GM18951 (cell line): ENCODE measurements at regions not wholly inside any gene's neighbourhood (a gene's known extent, or its start where the extent isn't known, plus 50 kb on each side); places are given as distances from the start of the nearest gene placed in this dataset.

ENCODE experiments used
- POLR2A ChIP-seq: IDR thresholded peaks from 4 replicates; pipeline ENCODE4 v1.6.1; 2011; ENCODE audit warnings: mild to moderate bottlenecking; ENCODE audit not compliant: insufficient read length, insufficient read depth; ENCODE audit errors: extremely low read depth
- in situ Hi-C: fragments of 300-500 bp; cut with MboI; formaldehyde crosslinking; loops from one replicate; pipeline ENCODE4 v1.12.0; 2022; ENCODE audit warnings: low sequenced_read_pairs, mixed read lengths, inconsistent platforms; ENCODE audit not compliant: unreplicated experiment

- no peak for TF ChIP-seq POLR2A
- in situ Hi-C loops, result no loop called here
These were observed 119.8 kb upstream of the SASH1 start for GRCh38 chr6:148222846-148223245.

GRCh38 chr6:148223424-148223842, 119.2 kb upstream of the SASH1 start:
- TF ChIP-seq POLR2A, result no peak
- in situ Hi-C loops, result no loop called here

- in situ Hi-C loops, result no loop called here
- no peak for TF ChIP-seq POLR2A
These were observed 116.8 kb upstream of the SASH1 start for GRCh38 chr6:148225871-148226270.

GRCh38 chr6:148226284-148226683, 116.4 kb upstream of the SASH1 start:
- no peak for TF ChIP-seq POLR2A
- in situ Hi-C loops, result no loop called here

GRCh38 chr6:148231572-148231971, 111.1 kb upstream of the SASH1 start:
- in situ Hi-C loops, result no loop called here
- no peak for TF ChIP-seq POLR2A

- TF ChIP-seq POLR2A, result no peak
- in situ Hi-C loops, result no loop called here
These were observed 107.2 kb upstream of the SASH1 start for GRCh38 chr6:148235446-148235845.

- TF ChIP-seq POLR2A, result no peak
- in situ Hi-C loops, result no loop called here
These were observed 103.9 kb upstream of the SASH1 start for GRCh38 chr6:148238713-148239112.

GRCh38 chr6:148239215-148239614, 103.4 kb upstream of the SASH1 start:
- no peak for TF ChIP-seq POLR2A
- in situ Hi-C loops, result no loop called here

- no peak for TF ChIP-seq POLR2A
- in situ Hi-C loops, result no loop called here
These were observed 102.7 kb upstream of the SASH1 start for GRCh38 chr6:148239801-148240460.

GRCh38 chr6:148240461-148240840, 102.2 kb upstream of the SASH1 start:
- in situ Hi-C loops, result no loop called here
- no peak for TF ChIP-seq POLR2A

GRCh38 chr6:148240861-148241477, 101.7 kb upstream of the SASH1 start:
- no peak for TF ChIP-seq POLR2A
- in situ Hi-C loops, result no loop called here

- TF ChIP-seq POLR2A, result no peak
These were observed 100.5 kb upstream of the SASH1 start for GRCh38 chr6:148242180-148242579.

GRCh38 chr6:148244217-148244935, 98.3 kb upstream of the SASH1 start:
- no peak for TF ChIP-seq POLR2A
- in situ Hi-C loops, result no loop called here

More at GRCh38 chr6:148242180-148242579, 100.5 kb upstream of the SASH1 start:
- in situ Hi-C loops, result no loop called here
